H9 (cell line): ENCODE measurements at regions not wholly inside any gene's neighbourhood (a gene's known extent, or its start where the extent isn't known, plus 50 kb on each side); places are given as distances from the start of the nearest gene placed in this dataset.

Experiments
- DNase-seq: peaks from one replicate; pipeline ENCODE4 v3.0.0-alpha.2; 2017
- H2AFZ ChIP-seq: one replicate; pipeline ENCODE4 v1.6.1; 2013; ENCODE audit warnings: mild to moderate bottlenecking, low read length, control low read depth, moderate library complexity
- H2AK5ac ChIP-seq: 2 replicates; pipeline ENCODE4 v1.6.1; 2013; ENCODE audit warnings: low read length, control low read depth, mixed read lengths; ENCODE audit not compliant: insufficient read length
- H2BK120ac ChIP-seq: one replicate; pipeline ENCODE4 v1.6.1; 2013; ENCODE audit warnings: low read depth, mild to moderate bottlenecking, low read length, control low read depth, inconsistent platforms; ENCODE audit not compliant: poor library complexity, severe bottlenecking
- H2BK12ac ChIP-seq: 2 replicates; pipeline ENCODE4 v1.6.1; 2013; ENCODE audit warnings: low read length, control low read depth, mixed read lengths, low read depth; ENCODE audit not compliant: insufficient read length
- H2BK15ac ChIP-seq: 2 replicates; pipeline ENCODE4 v1.6.1; 2013; ENCODE audit warnings: low read depth, low read length, control low read depth
- H2BK20ac ChIP-seq: one replicate; pipeline ENCODE4 v1.6.1; 2013; ENCODE audit warnings: low read depth, mild to moderate bottlenecking, low read length, control low read depth, inconsistent platforms; ENCODE audit not compliant: poor library complexity, severe bottlenecking
- H2BK5ac ChIP-seq: 2 replicates; pipeline ENCODE4 v1.6.1; 2013; ENCODE audit warnings: low read length, control low read depth, mixed read lengths; ENCODE audit not compliant: insufficient read length
- H3K14ac ChIP-seq: 2 replicates; pipeline ENCODE4 v1.6.1; 2013; ENCODE audit warnings: low read length, control low read depth; ENCODE audit not compliant: insufficient read depth
- H3K18ac ChIP-seq: 2 replicates; pipeline ENCODE4 v1.6.1; 2013; ENCODE audit warnings: low read depth, mild to moderate bottlenecking, mixed read lengths, low read length, control low read depth; ENCODE audit not compliant: insufficient read length
- H3K23ac ChIP-seq: 2 replicates; pipeline ENCODE4 v1.6.1; 2013; ENCODE audit warnings: low read length, control low read depth, mixed read lengths, low read depth; ENCODE audit not compliant: insufficient read length
- H3K23me2 ChIP-seq: 2 replicates; pipeline ENCODE4 v1.6.1; 2013; ENCODE audit warnings: low read depth, mild to moderate bottlenecking, mixed read lengths, low read length, control low read depth; ENCODE audit not compliant: insufficient read length, poor library complexity, severe bottlenecking
- H3K27ac ChIP-seq: 2 replicates; pipeline ENCODE4 v1.5.1; 2013; ENCODE audit warnings: low read length, control low read depth, mixed read lengths, low read depth; ENCODE audit not compliant: insufficient read length
- H3K27me3 ChIP-seq: 2 replicates; pipeline ENCODE4 v1.6.1; 2013; ENCODE audit warnings: low read length, control low read depth, inconsistent platforms; ENCODE audit not compliant: insufficient read depth
- H3K4ac ChIP-seq: 2 replicates; pipeline ENCODE4 v1.6.1; 2013; ENCODE audit warnings: low read depth, mild to moderate bottlenecking, control low read depth, inconsistent platforms, low read length, moderate library complexity
- H3K4me1 ChIP-seq: 2 replicates; pipeline ENCODE4 v1.6.1; 2013; ENCODE audit warnings: low read length, control low read depth, inconsistent platforms; ENCODE audit not compliant: insufficient read depth
- H3K4me2 ChIP-seq: 2 replicates; pipeline ENCODE4 v1.6.1; 2013; ENCODE audit warnings: low read length, control low read depth, mixed read lengths; ENCODE audit not compliant: insufficient read length, insufficient read depth
- H3K56ac ChIP-seq: 2 replicates; pipeline ENCODE4 v1.6.1; 2013; ENCODE audit warnings: low read depth, mild to moderate bottlenecking, mixed read lengths, low read length, control low read depth; ENCODE audit not compliant: insufficient read length
- H3K79me1 ChIP-seq: 2 replicates; pipeline ENCODE4 v1.6.1; 2013; ENCODE audit warnings: low read depth, mild to moderate bottlenecking, moderate library complexity, low read length, control low read depth, inconsistent platforms; ENCODE audit not compliant: insufficient read depth, poor library complexity, severe bottlenecking
- H3K79me2 ChIP-seq: 2 replicates; pipeline ENCODE4 v1.6.1; 2013; ENCODE audit warnings: low read length, control low read depth, inconsistent platforms; ENCODE audit not compliant: insufficient read depth
- H3K9ac ChIP-seq: 2 replicates; pipeline ENCODE4 v1.6.1; 2013; ENCODE audit warnings: low read length, control low read depth, mixed read lengths; ENCODE audit not compliant: insufficient read length; ENCODE audit errors: extremely low read depth
- H3K9me3 ChIP-seq: one replicate; pipeline ENCODE4 v1.6.1; 2013; ENCODE audit warnings: low read depth, low read length, inconsistent platforms; ENCODE audit not compliant: control insufficient read depth
- H3T11ph ChIP-seq: one replicate; pipeline ENCODE4 v1.6.1; 2013; ENCODE audit warnings: mild to moderate bottlenecking, low read length, control low read depth, inconsistent platforms
- H4K20me1 ChIP-seq: one replicate; pipeline ENCODE4 v1.6.1; 2013; ENCODE audit not compliant: control insufficient read depth, insufficient read length, insufficient read depth
- H4K5ac ChIP-seq: 2 replicates; pipeline ENCODE4 v1.6.1; 2013; ENCODE audit warnings: low read depth, mild to moderate bottlenecking, mixed read lengths, low read length, control low read depth; ENCODE audit not compliant: insufficient read length
- H4K8ac ChIP-seq: replicated peaks from 2 replicates; pipeline ENCODE4 v1.6.1; 2013; ENCODE audit warnings: low read length, control low read depth, mixed read lengths, low read depth; ENCODE audit not compliant: insufficient read length
- H4K91ac ChIP-seq: 2 replicates; pipeline ENCODE4 v1.6.1; 2013; ENCODE audit warnings: low read depth, mild to moderate bottlenecking, moderate library complexity, mixed read lengths, low read length, control low read depth; ENCODE audit not compliant: insufficient read length
- H3K27ac Mint-ChIP-seq, 3 experiments: 2 replicates in 2 of 3; 3 replicates in 1 of 3; pipeline ENCODE4 v1.8.0; 2020 to 2021; ENCODE audit warnings: mixed read lengths in 3 of 3, mild to moderate bottlenecking in 1 of 3, moderate library complexity in 1 of 3
- H3K27me3 Mint-ChIP-seq: 2 replicates; pipeline ENCODE4 v1.8.0; 2021; ENCODE audit warnings: low read depth, mild to moderate bottlenecking, moderate library complexity, mixed read lengths
- H3K36me3 Mint-ChIP-seq, 3 experiments: 2 replicates in 2 of 3; 3 replicates in 1 of 3; pipeline ENCODE4 v1.8.0; 2020 to 2021; ENCODE audit warnings: low read depth in 3 of 3, mixed read lengths in 3 of 3; ENCODE audit not compliant: insufficient read depth in 1 of 3
- H3K4me1 Mint-ChIP-seq, 2 experiments: 2 replicates each; pipeline ENCODE4 v1.8.0; 2020; ENCODE audit warnings: mixed read lengths in 2 of 2
- H3K4me3 Mint-ChIP-seq, 2 experiments: 2 replicates in 1 of 2; 3 replicates in 1 of 2; pipeline ENCODE4 v1.8.0; 2020 to 2021; ENCODE audit warnings: mild to moderate bottlenecking in 2 of 2, mixed read lengths in 2 of 2, moderate library complexity in 1 of 2
- H3K9me3 Mint-ChIP-seq, 2 experiments: 2 replicates in 1 of 2; 3 replicates in 1 of 2; pipeline ENCODE4 v1.8.0; 2020; ENCODE audit warnings: mild to moderate bottlenecking in 2 of 2, mixed read lengths in 2 of 2, moderate library complexity in 1 of 2
- CTCF ChIP-seq: fragments of 200-600 bp; sonication (generic); conservative IDR thresholded peaks from 3 replicates; pipeline ENCODE4 v1.8.0; 2021; ENCODE audit warnings: antibody characterized with exemption, mild to moderate bottlenecking
- WGBS: extraction: QIAGEN DNeasy Blood & Tissue Kit; methylation state at CpG from one replicate; pipeline ENCODE4 v1.1.7; 2013; ENCODE audit warnings: missing lambda C conversion rate, low lambda C conversion rate, mixed read lengths; ENCODE audit not compliant: insufficient read length; ENCODE audit errors: extremely low coverage; 5-methylcytosine and 5-hydroxymethylcytosine counted together

GRCh38 chr7:110090110-110090820 is 1000.7 kb upstream of the LRRN3 start:
- Histone ChIP-seq H3T11ph (no peak overlapping the region), H4K8ac (no peak overlapping the region), H2AK5ac (no peak overlapping the region), H2BK20ac (no peak overlapping the region), H2BK15ac (no peak overlapping the region), H3K4me1 (no peaks in the 10 kb centered on the region), H3K4me2 (no peak overlapping the region), H3K9ac (no peak overlapping the region), H3K14ac (no peak overlapping the region), H3K9me3 (no peaks in the 10 kb centered on the region), H3K56ac (no peak overlapping the region), H3K18ac (no peak overlapping the region), H3K27me3 (no peaks in the 10 kb centered on the region), H2BK5ac (no peak overlapping the region), H4K91ac (no peak overlapping the region), H3K23ac (no peak overlapping the region), H2BK12ac (no peak overlapping the region), H3K4ac (no peak overlapping the region), H3K79me1 (no peaks in the 10 kb centered on the region), H2BK120ac (no peak overlapping the region), H3K27ac (no peak overlapping the region), H3K23me2 (no peaks in the 10 kb centered on the region), H2AFZ (no peak overlapping the region), H4K5ac (no peak overlapping the region), H4K20me1 (no peaks in the 10 kb centered on the region), H3K79me2 (no peaks in the 10 kb centered on the region)
- H3K4me3 Mint-ChIP-seq, result no peak overlapping the region
- no CpG with 5 or more reads among the region's 11 CpGs for WGBS
- TF ChIP-seq CTCF, result peak; percentile 63
- H3K27me3 Mint-ChIP-seq, result no peaks in the 10 kb centered on the region
- no peak overlapping the region for H3K27ac Mint-ChIP-seq
- no peak for DNase-seq
- peaks cover 0 to 9% (median 5%) of the 10 kb centered on the region in 3 experiments; a peak in 5 of 7 replicates for H3K36me3 Mint-ChIP-seq
- peaks cover 5 to 7% of the 10 kb centered on the region in 2 experiments; a peak in 2 of 5 replicates for H3K9me3 Mint-ChIP-seq
- peaks cover 4% of the 10 kb centered on the region in 2 experiments; a peak in 3 of 4 replicates for H3K4me1 Mint-ChIP-seq
